H9 (cell line): ENCODE measurements at regions not wholly inside any gene's neighbourhood (a gene's known extent, or its start where the extent isn't known, plus 50 kb on each side); places are given as distances from the start of the nearest gene placed in this dataset.
"Not testable (repeated sequence)": the region's sequence is repeated elsewhere in the genome, so short reads cannot be mapped to it uniquely, and the experiment has no call there.

Experiments used
- DNase-seq: peaks from one replicate; pipeline ENCODE4 v3.0.0-alpha.2; 2017
- H2AFZ ChIP-seq: one replicate; pipeline ENCODE4 v1.6.1; 2013; ENCODE audit warnings: mild to moderate bottlenecking, low read length, control low read depth, moderate library complexity
- H2AK5ac ChIP-seq: 2 replicates; pipeline ENCODE4 v1.6.1; 2013; ENCODE audit warnings: low read length, control low read depth, mixed read lengths; ENCODE audit not compliant: insufficient read length
- H2BK120ac ChIP-seq: one replicate; pipeline ENCODE4 v1.6.1; 2013; ENCODE audit warnings: low read depth, mild to moderate bottlenecking, low read length, control low read depth, inconsistent platforms; ENCODE audit not compliant: poor library complexity, severe bottlenecking
- H2BK12ac ChIP-seq: 2 replicates; pipeline ENCODE4 v1.6.1; 2013; ENCODE audit warnings: low read length, control low read depth, mixed read lengths, low read depth; ENCODE audit not compliant: insufficient read length
- H2BK15ac ChIP-seq: 2 replicates; pipeline ENCODE4 v1.6.1; 2013; ENCODE audit warnings: low read depth, low read length, control low read depth
- H2BK20ac ChIP-seq: one replicate; pipeline ENCODE4 v1.6.1; 2013; ENCODE audit warnings: low read depth, mild to moderate bottlenecking, low read length, control low read depth, inconsistent platforms; ENCODE audit not compliant: poor library complexity, severe bottlenecking
- H2BK5ac ChIP-seq: 2 replicates; pipeline ENCODE4 v1.6.1; 2013; ENCODE audit warnings: low read length, control low read depth, mixed read lengths; ENCODE audit not compliant: insufficient read length
- H3K14ac ChIP-seq: 2 replicates; pipeline ENCODE4 v1.6.1; 2013; ENCODE audit warnings: low read length, control low read depth; ENCODE audit not compliant: insufficient read depth
- H3K18ac ChIP-seq: 2 replicates; pipeline ENCODE4 v1.6.1; 2013; ENCODE audit warnings: low read depth, mild to moderate bottlenecking, mixed read lengths, low read length, control low read depth; ENCODE audit not compliant: insufficient read length
- H3K23ac ChIP-seq: 2 replicates; pipeline ENCODE4 v1.6.1; 2013; ENCODE audit warnings: low read length, control low read depth, mixed read lengths, low read depth; ENCODE audit not compliant: insufficient read length
- H3K23me2 ChIP-seq: 2 replicates; pipeline ENCODE4 v1.6.1; 2013; ENCODE audit warnings: low read depth, mild to moderate bottlenecking, mixed read lengths, low read length, control low read depth; ENCODE audit not compliant: insufficient read length, poor library complexity, severe bottlenecking
- H3K27ac ChIP-seq: 2 replicates; pipeline ENCODE4 v1.5.1; 2013; ENCODE audit warnings: low read length, control low read depth, mixed read lengths, low read depth; ENCODE audit not compliant: insufficient read length
- H3K27me3 ChIP-seq: 2 replicates; pipeline ENCODE4 v1.6.1; 2013; ENCODE audit warnings: low read length, control low read depth, inconsistent platforms; ENCODE audit not compliant: insufficient read depth
- H3K4ac ChIP-seq: 2 replicates; pipeline ENCODE4 v1.6.1; 2013; ENCODE audit warnings: low read depth, mild to moderate bottlenecking, control low read depth, inconsistent platforms, low read length, moderate library complexity
- H3K4me1 ChIP-seq: 2 replicates; pipeline ENCODE4 v1.6.1; 2013; ENCODE audit warnings: low read length, control low read depth, inconsistent platforms; ENCODE audit not compliant: insufficient read depth
- H3K4me2 ChIP-seq: 2 replicates; pipeline ENCODE4 v1.6.1; 2013; ENCODE audit warnings: low read length, control low read depth, mixed read lengths; ENCODE audit not compliant: insufficient read length, insufficient read depth
- H3K56ac ChIP-seq: 2 replicates; pipeline ENCODE4 v1.6.1; 2013; ENCODE audit warnings: low read depth, mild to moderate bottlenecking, mixed read lengths, low read length, control low read depth; ENCODE audit not compliant: insufficient read length
- H3K79me1 ChIP-seq: 2 replicates; pipeline ENCODE4 v1.6.1; 2013; ENCODE audit warnings: low read depth, mild to moderate bottlenecking, moderate library complexity, low read length, control low read depth, inconsistent platforms; ENCODE audit not compliant: insufficient read depth, poor library complexity, severe bottlenecking
- H3K79me2 ChIP-seq: 2 replicates; pipeline ENCODE4 v1.6.1; 2013; ENCODE audit warnings: low read length, control low read depth, inconsistent platforms; ENCODE audit not compliant: insufficient read depth
- H3K9ac ChIP-seq: 2 replicates; pipeline ENCODE4 v1.6.1; 2013; ENCODE audit warnings: low read length, control low read depth, mixed read lengths; ENCODE audit not compliant: insufficient read length; ENCODE audit errors: extremely low read depth
- H3K9me3 ChIP-seq: one replicate; pipeline ENCODE4 v1.6.1; 2013; ENCODE audit warnings: low read depth, low read length, inconsistent platforms; ENCODE audit not compliant: control insufficient read depth
- H3T11ph ChIP-seq: one replicate; pipeline ENCODE4 v1.6.1; 2013; ENCODE audit warnings: mild to moderate bottlenecking, low read length, control low read depth, inconsistent platforms
- H4K20me1 ChIP-seq: one replicate; pipeline ENCODE4 v1.6.1; 2013; ENCODE audit not compliant: control insufficient read depth, insufficient read length, insufficient read depth
- H4K5ac ChIP-seq: 2 replicates; pipeline ENCODE4 v1.6.1; 2013; ENCODE audit warnings: low read depth, mild to moderate bottlenecking, mixed read lengths, low read length, control low read depth; ENCODE audit not compliant: insufficient read length
- H4K8ac ChIP-seq: replicated peaks from 2 replicates; pipeline ENCODE4 v1.6.1; 2013; ENCODE audit warnings: low read length, control low read depth, mixed read lengths, low read depth; ENCODE audit not compliant: insufficient read length
- H4K91ac ChIP-seq: 2 replicates; pipeline ENCODE4 v1.6.1; 2013; ENCODE audit warnings: low read depth, mild to moderate bottlenecking, moderate library complexity, mixed read lengths, low read length, control low read depth; ENCODE audit not compliant: insufficient read length
- H3K27ac Mint-ChIP-seq, 3 experiments: 2 replicates in 2 of 3; 3 replicates in 1 of 3; pipeline ENCODE4 v1.8.0; 2020 to 2021; ENCODE audit warnings: mixed read lengths in 3 of 3, mild to moderate bottlenecking in 1 of 3, moderate library complexity in 1 of 3
- H3K27me3 Mint-ChIP-seq: 2 replicates; pipeline ENCODE4 v1.8.0; 2021; ENCODE audit warnings: low read depth, mild to moderate bottlenecking, moderate library complexity, mixed read lengths
- H3K36me3 Mint-ChIP-seq, 3 experiments: 2 replicates in 2 of 3; 3 replicates in 1 of 3; pipeline ENCODE4 v1.8.0; 2020 to 2021; ENCODE audit warnings: low read depth in 3 of 3, mixed read lengths in 3 of 3; ENCODE audit not compliant: insufficient read depth in 1 of 3
- H3K4me1 Mint-ChIP-seq, 2 experiments: 2 replicates each; pipeline ENCODE4 v1.8.0; 2020; ENCODE audit warnings: mixed read lengths in 2 of 2
- H3K4me3 Mint-ChIP-seq, 2 experiments: 2 replicates in 1 of 2; 3 replicates in 1 of 2; pipeline ENCODE4 v1.8.0; 2020 to 2021; ENCODE audit warnings: mild to moderate bottlenecking in 2 of 2, mixed read lengths in 2 of 2, moderate library complexity in 1 of 2
- H3K9me3 Mint-ChIP-seq, 2 experiments: 2 replicates in 1 of 2; 3 replicates in 1 of 2; pipeline ENCODE4 v1.8.0; 2020; ENCODE audit warnings: mild to moderate bottlenecking in 2 of 2, mixed read lengths in 2 of 2, moderate library complexity in 1 of 2
- CTCF ChIP-seq: fragments of 200-600 bp; sonication (generic); conservative IDR thresholded peaks from 3 replicates; pipeline ENCODE4 v1.8.0; 2021; ENCODE audit warnings: antibody characterized with exemption, mild to moderate bottlenecking
- WGBS: extraction: QIAGEN DNeasy Blood & Tissue Kit; methylation state at CpG from one replicate; pipeline ENCODE4 v1.1.7; 2013; ENCODE audit warnings: missing lambda C conversion rate, low lambda C conversion rate, mixed read lengths; ENCODE audit not compliant: insufficient read length; ENCODE audit errors: extremely low coverage; 5-methylcytosine and 5-hydroxymethylcytosine counted together

GRCh38 chr5:112586596-112587062 lies 151.1 kb upstream of the APC start:
- H3T11ph ChIP-seq: no peak overlapping the region
- no peak overlapping the region for H3K27ac ChIP-seq
- no peaks in the 10 kb centered on the region for H3K9me3 ChIP-seq
- H3K23ac ChIP-seq: no peak overlapping the region
- H2AFZ ChIP-seq: no peak overlapping the region
- H3K79me2 ChIP-seq: no peaks in the 10 kb centered on the region
- no peak overlapping the region for H3K9ac ChIP-seq
- Mint-ChIP-seq H3K4me1 (peaks cover 13 to 14% of the 10 kb centered on the region in 2 experiments), H3K27me3 (no peaks in the 10 kb centered on the region; the same call in none of the 2 replicates), H3K4me3 (no peak overlapping the region), H3K36me3 (no peaks in the 10 kb centered on the region), H3K9me3 (peaks cover 0 to 13% of the 10 kb centered on the region in 2 experiments; a peak in 4 of 5 replicates), H3K27ac (no peak overlapping the region)
- H3K79me1 ChIP-seq: no peaks in the 10 kb centered on the region
- no peaks in the 10 kb centered on the region for H4K20me1 ChIP-seq
- H3K14ac ChIP-seq: no peak overlapping the region
- H3K23me2 ChIP-seq: no peaks in the 10 kb centered on the region
- no peak overlapping the region for H4K91ac ChIP-seq
- DNase-seq: peak; percentile 51
- no peak overlapping the region for H3K56ac ChIP-seq
- H3K4ac ChIP-seq: no peak overlapping the region
- no peaks in the 10 kb centered on the region; the same call in 1 of the 2 replicates for H3K4me1 ChIP-seq
- H4K8ac ChIP-seq: no peak overlapping the region
- no peak overlapping the region for H4K5ac ChIP-seq
- no peak overlapping the region for H2BK5ac ChIP-seq
- no peak for TF ChIP-seq CTCF
- no peak overlapping the region for H2BK12ac ChIP-seq
- H2BK20ac ChIP-seq: no peak overlapping the region
- H2BK120ac ChIP-seq: no peak overlapping the region
- H3K4me2 ChIP-seq: no peak overlapping the region
- WGBS: no CpG with 5 or more reads among the region's 8 CpGs
- H3K18ac ChIP-seq: no peak overlapping the region
- H2AK5ac ChIP-seq: no peak overlapping the region
- H3K27me3 ChIP-seq: no peaks in the 10 kb centered on the region
- no peak overlapping the region for H2BK15ac ChIP-seq

DNA sequence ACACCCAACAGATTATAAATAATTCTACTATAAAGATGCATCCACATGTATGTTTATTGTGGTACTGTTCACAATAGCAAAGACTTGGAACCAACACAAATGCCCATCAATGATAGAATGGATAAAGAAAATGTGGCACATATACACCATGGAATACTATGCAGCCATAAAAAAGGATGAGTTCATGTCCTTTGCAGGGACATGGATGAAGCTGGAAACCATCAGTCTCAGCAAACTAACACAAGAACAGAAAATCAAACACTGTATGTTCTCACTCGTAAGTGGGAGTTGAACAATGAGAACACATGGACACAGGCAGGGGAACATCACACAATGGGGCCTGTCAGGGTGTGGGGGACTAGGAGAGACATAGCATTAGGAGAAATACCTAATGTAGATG lies 146.8 kb upstream of the APC start:
- not testable (repeated sequence) for H4K20me1 ChIP-seq, H2AK5ac ChIP-seq, H3K18ac ChIP-seq, H3K14ac ChIP-seq, H3K27me3 ChIP-seq, H3K9ac ChIP-seq, H4K5ac ChIP-seq, H3K56ac ChIP-seq, H3K4ac ChIP-seq, H3K27ac ChIP-seq, H3K27ac Mint-ChIP-seq, H4K91ac ChIP-seq, H2AFZ ChIP-seq, H3K23ac ChIP-seq, H2BK12ac ChIP-seq, H3K79me2 ChIP-seq, H4K8ac ChIP-seq, H3K79me1 ChIP-seq, H3K36me3 Mint-ChIP-seq, H3K4me3 Mint-ChIP-seq, H3K27me3 Mint-ChIP-seq, H2BK5ac ChIP-seq, H3K4me1 ChIP-seq, H3K4me2 ChIP-seq, H2BK15ac ChIP-seq, H3K23me2 ChIP-seq, H2BK20ac ChIP-seq, H3K9me3 ChIP-seq, H3T11ph ChIP-seq, DNase-seq, H2BK120ac ChIP-seq
- H3K4me1 Mint-ChIP-seq: peaks cover 11 to 12% of the 10 kb centered on the region in 2 experiments; a peak in 3 of 4 replicates
- no CpG with 5 or more reads among the region's 1 CpG for WGBS
- H3K9me3 Mint-ChIP-seq: peaks cover 0 to 13% of the 10 kb centered on the region in 2 experiments; a peak in 3 of 5 replicates
